ENCODE measurements at regions not wholly inside any gene's neighbourhood (a gene's known extent, or its start where the extent isn't known, plus 50 kb on each side); places are given as distances from the start of the nearest gene placed in this dataset.

DNA sequence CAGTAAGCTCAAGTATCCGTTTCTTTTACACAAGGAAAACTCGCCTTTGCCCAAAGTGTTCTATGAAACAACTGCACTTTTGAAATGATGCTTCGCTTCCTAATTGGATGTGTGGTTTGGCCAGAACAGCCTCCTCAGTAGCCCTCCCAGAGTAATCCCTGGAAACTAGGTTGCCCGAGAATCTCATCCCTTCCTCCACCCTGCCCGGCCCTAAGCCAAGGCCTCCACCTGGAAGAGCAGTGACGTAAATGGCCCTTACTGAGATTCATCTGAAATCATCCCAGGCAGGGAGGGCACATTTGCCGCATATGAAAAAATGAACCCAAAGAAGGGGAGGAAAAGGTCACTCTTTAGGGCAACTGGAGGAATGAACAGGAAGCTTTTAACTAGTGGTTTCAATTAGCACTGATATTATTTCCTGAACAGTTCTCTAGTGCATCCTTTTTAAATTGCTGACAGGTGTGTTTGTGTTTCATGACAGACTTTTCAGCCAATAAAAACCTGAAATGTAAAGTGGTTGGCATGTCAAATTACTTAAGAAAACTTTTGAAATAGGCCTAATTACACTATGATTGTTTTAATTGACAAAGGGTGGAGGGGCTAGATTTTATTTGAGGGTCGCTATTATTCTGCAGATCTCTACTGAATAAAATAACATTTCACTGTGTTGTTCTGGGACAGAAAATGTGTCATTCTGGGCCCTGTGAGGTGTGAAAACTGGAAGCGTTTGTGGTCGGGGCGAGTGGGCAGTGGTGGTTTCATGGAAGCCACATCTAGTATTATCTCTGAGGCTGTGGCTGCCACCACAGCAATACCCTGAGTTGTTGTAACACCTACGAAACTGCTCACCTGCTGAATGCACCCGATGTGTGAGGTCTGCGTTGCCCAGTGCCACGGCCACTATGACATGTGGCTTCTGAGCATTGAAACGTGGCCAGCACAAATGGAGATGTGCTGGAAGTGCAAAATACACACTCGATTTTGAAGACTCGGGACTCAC is 112.1 kb downstream of the ZIC5 start:
- Mint-ChIP-seq H3K27me3 (ENCODE audit: low read depth) (no peaks in the 10 kb centered on the region), H3K9me3 (no peaks in the 10 kb centered on the region), H3K4me3 (no peak overlapping the region), H3K4me1 (peaks cover 88% of the 10 kb centered on the region), H3K27ac (peak overlapping the region; percentile 54; the same call in 1 of the 2 replicates), H3K36me3 (no peaks in the 10 kb centered on the region)
- CTCF ChIA-PET, result no interaction called here
- POLR2A ChIA-PET, result no interaction called here
- peak; percentile 58 for ATAC-seq
- no peak for DNase-seq (ENCODE audit: low spot score)
- TF ChIP-seq SMAD3 (CRISPR knock-in tag; IDR thresholded peaks at IDR 0.05; ENCODE audit: borderline replicate concordance) (no peak), NFYB (CRISPR knock-in tag; conservative IDR thresholded peaks at IDR 0.05; ENCODE audit: low read depth) (no peak), JUN (CRISPR knock-in tag; IDR thresholded peaks at IDR 0.05) (no peak), MYBL2 (CRISPR knock-in tag; IDR thresholded peaks at IDR 0.05) (no peak), ELF4 (CRISPR knock-in tag; IDR thresholded peaks at IDR 0.05; ENCODE audit: low read depth) (no peak), CREB1 (CRISPR knock-in tag; IDR thresholded peaks at IDR 0.05) (no peak), OVOL2 (CRISPR knock-in tag; IDR thresholded peaks at IDR 0.05; ENCODE audit: borderline replicate concordance) (no peak), ZNF263 (CRISPR knock-in tag; IDR thresholded peaks at IDR 0.05; ENCODE audit: low read depth) (no peak)
- TF ChIP-seq, protein P1, sequence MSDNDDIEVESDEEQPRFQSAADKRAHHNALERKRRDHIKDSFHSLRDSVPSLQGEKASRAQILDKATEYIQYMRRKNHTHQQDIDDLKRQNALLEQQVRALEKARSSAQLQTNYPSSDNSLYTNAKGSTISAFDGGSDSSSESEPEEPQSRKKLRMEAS (CRISPR knock-in tag; IDR thresholded peaks at IDR 0.05), result no peak
- TF ChIP-seq, protein P2, sequence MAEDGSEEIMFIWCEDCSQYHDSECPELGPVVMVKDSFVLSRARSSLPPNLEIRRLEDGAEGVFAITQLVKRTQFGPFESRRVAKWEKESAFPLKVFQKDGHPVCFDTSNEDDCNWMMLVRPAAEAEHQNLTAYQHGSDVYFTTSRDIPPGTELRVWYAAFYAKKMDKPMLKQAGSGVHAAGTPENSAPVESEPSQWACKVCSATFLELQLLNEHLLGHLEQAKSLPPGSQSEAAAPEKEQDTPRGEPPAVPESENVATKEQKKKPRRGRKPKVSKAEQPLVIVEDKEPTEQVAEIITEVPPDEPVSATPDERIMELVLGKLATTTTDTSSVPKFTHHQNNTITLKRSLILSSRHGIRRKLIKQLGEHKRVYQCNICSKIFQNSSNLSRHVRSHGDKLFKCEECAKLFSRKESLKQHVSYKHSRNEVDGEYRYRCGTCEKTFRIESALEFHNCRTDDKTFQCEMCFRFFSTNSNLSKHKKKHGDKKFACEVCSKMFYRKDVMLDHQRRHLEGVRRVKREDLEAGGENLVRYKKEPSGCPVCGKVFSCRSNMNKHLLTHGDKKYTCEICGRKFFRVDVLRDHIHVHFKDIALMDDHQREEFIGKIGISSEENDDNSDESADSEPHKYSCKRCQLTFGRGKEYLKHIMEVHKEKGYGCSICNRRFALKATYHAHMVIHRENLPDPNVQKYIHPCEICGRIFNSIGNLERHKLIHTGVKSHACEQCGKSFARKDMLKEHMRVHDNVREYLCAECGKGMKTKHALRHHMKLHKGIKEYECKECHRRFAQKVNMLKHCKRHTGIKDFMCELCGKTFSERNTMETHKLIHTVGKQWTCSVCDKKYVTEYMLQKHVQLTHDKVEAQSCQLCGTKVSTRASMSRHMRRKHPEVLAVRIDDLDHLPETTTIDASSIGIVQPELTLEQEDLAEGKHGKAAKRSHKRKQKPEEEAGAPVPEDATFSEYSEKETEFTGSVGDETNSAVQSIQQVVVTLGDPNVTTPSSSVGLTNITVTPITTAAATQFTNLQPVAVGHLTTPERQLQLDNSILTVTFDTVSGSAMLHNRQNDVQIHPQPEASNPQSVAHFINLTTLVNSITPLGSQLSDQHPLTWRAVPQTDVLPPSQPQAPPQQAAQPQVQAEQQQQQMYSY (CRISPR knock-in tag; IDR thresholded peaks at IDR 0.05), result no peak
- TF ChIP-seq, protein P3, sequence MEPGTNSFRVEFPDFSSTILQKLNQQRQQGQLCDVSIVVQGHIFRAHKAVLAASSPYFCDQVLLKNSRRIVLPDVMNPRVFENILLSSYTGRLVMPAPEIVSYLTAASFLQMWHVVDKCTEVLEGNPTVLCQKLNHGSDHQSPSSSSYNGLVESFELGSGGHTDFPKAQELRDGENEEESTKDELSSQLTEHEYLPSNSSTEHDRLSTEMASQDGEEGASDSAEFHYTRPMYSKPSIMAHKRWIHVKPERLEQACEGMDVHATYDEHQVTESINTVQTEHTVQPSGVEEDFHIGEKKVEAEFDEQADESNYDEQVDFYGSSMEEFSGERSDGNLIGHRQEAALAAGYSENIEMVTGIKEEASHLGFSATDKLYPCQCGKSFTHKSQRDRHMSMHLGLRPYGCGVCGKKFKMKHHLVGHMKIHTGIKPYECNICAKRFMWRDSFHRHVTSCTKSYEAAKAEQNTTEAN (CRISPR knock-in tag; IDR thresholded peaks at IDR 0.05), result no peak
- TF ChIP-seq, protein P4, sequence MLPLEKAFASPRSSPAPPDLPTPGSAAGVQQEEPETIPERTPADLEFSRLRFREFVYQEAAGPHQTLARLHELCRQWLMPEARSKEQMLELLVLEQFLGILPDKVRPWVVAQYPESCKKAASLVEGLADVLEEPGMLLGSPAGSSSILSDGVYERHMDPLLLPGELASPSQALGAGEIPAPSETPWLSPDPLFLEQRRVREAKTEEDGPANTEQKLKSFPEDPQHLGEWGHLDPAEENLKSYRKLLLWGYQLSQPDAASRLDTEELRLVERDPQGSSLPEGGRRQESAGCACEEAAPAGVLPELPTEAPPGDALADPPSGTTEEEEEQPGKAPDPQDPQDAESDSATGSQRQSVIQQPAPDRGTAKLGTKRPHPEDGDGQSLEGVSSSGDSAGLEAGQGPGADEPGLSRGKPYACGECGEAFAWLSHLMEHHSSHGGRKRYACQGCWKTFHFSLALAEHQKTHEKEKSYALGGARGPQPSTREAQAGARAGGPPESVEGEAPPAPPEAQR (CRISPR knock-in tag; IDR thresholded peaks at IDR 0.05), result no peak
- TF ChIP-seq, protein P5, sequence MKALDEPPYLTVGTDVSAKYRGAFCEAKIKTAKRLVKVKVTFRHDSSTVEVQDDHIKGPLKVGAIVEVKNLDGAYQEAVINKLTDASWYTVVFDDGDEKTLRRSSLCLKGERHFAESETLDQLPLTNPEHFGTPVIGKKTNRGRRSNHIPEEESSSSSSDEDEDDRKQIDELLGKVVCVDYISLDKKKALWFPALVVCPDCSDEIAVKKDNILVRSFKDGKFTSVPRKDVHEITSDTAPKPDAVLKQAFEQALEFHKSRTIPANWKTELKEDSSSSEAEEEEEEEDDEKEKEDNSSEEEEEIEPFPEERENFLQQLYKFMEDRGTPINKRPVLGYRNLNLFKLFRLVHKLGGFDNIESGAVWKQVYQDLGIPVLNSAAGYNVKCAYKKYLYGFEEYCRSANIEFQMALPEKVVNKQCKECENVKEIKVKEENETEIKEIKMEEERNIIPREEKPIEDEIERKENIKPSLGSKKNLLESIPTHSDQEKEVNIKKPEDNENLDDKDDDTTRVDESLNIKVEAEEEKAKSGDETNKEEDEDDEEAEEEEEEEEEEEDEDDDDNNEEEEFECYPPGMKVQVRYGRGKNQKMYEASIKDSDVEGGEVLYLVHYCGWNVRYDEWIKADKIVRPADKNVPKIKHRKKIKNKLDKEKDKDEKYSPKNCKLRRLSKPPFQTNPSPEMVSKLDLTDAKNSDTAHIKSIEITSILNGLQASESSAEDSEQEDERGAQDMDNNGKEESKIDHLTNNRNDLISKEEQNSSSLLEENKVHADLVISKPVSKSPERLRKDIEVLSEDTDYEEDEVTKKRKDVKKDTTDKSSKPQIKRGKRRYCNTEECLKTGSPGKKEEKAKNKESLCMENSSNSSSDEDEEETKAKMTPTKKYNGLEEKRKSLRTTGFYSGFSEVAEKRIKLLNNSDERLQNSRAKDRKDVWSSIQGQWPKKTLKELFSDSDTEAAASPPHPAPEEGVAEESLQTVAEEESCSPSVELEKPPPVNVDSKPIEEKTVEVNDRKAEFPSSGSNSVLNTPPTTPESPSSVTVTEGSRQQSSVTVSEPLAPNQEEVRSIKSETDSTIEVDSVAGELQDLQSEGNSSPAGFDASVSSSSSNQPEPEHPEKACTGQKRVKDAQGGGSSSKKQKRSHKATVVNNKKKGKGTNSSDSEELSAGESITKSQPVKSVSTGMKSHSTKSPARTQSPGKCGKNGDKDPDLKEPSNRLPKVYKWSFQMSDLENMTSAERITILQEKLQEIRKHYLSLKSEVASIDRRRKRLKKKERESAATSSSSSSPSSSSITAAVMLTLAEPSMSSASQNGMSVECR (CRISPR knock-in tag; IDR thresholded peaks at IDR 0.05; ENCODE audit: borderline replicate concordance), result no peak
- TF ChIP-seq, protein P6, sequence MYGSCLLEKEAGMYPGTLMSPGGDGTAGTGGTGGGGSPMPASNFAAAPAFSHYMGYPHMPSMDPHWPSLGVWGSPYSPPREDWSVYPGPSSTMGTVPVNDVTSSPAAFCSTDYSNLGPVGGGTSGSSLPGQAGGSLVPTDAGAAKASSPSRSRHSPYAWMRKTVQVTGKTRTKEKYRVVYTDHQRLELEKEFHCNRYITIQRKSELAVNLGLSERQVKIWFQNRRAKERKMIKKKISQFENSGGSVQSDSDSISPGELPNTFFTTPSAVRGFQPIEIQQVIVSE (CRISPR knock-in tag; IDR thresholded peaks at IDR 0.05; ENCODE audit: borderline replicate concordance), result no peak
